NCI-H2227 (cell line): ENCODE measurements at regions not wholly inside any gene's neighbourhood (a gene's known extent, or its start where the extent isn't known, plus 50 kb on each side); places are given as distances from the start of the nearest gene placed in this dataset.
A peak's percentile ranks its signal among the peaks of the same experiment; 100 is the strongest.

Experiments
- DNase-seq: peaks from one replicate; lab custom pipeline; 2025; ENCODE audit not compliant: unreplicated experiment; lab: John Stamatoyannopoulos, UW

DNA sequence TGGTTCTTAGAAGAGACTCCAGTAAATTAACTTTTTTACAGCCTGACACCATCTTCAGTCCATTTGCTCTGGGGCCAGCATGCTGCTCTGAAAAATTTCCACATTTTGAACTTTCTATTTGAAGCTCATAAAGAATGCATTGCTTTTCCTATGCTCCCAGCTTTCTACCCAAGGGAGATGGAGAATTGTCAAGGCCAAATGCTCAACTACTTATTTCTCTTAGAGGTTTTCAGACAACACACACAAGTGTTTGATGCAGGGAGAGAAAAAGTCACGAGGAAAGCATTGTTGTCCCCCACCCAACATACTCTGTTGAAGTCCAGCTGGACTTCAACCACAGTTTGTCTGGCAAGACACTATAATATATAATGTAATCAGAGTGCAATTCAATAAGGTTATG is 100.3 kb upstream of the CADPS start:
- DNase-seq = no peak

DNA sequence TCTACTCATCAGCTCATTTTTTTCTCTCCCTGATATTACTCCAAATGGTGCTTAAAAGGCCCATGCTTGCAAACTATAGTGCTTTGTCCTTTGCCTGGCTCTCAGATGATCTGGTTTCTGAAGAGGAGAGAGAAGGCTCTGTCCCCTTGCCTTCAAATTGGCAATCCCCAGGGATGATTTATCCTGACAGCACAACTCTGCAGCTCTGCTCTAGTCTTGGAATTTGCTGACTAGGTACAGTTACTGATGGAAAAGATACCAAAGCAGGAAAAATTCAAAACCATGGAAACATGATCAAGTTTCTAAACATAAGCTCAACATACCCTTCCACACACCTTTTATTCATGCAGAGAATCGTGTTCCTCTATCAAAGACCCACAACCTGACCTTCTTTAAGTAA is 106.7 kb upstream of the CADPS start:
- DNase-seq = no peak

DNA sequence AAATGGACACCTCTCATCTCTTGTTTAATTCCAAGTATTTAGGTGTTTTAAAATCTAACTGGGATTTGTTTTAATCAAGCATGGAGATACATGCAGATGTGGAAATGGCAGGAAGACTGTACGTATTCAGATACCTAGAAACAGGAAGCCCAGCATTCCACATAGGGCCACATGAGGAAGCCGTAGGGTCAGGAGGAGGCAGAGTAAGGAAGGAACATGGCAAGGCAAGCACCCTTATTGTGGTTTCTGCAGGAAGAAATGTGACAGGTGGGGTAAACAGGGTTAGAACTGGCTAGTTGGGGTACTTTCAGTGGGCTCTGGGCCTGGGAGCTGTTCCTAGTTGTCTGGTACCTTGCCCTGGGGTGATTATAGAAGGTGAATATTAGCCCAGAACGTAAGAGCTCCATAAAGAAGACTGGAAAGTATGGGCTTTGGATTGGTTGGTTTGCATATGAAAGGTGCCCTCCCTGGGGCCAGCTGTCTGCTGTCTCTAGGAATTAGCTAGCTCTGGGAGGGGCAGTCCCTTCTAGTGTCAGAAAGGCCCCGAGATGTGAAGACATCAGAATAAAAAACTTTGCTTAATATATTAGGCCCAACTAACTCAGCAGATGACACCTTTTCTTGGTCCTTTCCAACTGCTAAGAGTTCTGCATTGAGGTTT is 107.7 kb upstream of the CADPS start:
- no peak for DNase-seq

DNA sequence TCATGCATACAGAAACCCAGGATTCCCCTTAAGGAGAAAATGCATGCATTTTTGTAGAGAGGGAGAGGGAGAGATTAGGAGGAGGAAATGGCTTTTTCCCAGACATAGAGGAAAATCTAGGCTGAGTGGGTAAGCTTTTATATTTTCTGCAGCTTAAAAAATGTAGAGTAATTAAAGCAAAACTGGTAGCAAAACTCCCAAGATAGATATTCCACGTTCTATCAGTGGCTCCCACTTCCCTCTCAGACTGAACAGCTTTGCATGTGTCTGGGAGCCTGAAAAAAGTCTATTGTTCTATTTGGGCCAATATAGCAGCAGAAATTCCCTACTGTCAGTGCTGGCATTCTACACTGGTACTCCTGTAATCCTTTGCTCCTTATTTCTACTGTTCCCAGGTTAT is 110.8 kb upstream of the CADPS start:
- no peak for DNase-seq

DNA sequence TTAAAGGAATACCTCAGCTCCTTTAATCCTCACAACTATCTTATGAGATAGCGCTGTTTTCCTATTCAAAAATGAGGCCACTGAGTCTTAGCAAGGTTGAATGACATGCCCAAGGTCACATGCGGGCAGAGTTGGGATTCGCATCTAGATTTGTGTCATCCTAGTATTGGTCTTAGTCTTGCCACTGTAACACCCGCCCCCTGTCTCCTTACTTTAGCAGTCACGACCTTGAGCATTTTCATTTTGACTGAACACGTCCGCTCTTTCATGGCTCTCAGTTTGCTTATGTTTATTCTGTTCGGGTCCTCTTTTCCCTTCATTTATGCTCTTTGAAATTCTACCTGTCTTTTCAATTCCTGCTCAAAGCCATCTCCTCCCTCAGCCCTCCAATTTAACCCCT is 112.5 kb upstream of the CADPS start:
- DNase-seq = no peak

DNA sequence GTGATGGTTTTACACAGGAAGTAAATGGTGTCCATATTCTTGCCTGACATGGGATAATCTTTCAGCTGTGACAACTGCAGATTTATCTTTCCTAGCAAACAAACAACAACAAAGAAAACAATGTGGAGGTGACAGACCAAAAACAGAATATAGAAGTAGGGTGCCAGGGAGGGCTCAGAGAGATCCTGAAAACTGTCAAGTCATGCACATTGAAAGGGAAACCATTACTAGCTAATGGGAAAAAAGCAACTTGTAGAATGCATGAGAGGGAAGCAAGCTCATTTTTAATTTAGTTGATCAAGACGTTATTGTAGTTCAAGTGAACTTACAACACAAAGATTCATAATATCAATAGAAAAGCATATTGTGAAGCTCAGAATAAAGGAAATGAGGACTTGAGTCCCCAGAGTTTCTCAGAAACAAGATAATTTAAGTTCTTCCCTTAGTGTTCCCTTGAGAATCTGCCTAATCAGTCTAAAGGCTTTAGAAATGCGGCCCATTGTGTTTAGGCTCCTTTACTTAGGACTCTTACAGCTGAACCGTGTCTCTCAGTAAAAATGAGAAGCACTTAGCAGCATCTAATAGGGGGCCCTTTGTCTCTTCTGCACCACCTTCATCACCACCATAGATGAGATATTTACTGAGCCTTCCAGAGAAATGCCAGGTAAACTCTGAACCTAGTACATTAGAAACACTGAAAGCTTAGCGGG is 115.6 kb upstream of the CADPS start:
- no peak for DNase-seq

DNA sequence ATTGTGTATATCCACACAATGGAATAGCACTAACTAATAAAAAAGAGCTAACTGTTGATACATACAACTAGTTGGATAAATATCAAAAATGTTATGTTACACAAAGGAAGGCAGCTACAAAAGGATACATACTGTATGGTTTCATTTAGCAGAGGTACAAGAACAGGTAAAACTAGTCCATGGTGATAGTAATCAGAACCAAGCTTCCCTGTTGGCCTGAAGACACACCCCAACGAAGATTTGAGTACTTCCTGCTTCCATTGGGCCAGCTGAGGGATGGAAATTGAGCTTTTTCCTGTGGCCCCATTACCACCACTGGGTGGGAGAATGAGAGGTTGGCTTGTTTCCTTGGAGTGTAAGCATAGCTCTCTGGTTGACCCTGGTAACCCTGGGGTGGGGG is 117.3 kb upstream of the CADPS start:
- DNase-seq = no peak

DNA sequence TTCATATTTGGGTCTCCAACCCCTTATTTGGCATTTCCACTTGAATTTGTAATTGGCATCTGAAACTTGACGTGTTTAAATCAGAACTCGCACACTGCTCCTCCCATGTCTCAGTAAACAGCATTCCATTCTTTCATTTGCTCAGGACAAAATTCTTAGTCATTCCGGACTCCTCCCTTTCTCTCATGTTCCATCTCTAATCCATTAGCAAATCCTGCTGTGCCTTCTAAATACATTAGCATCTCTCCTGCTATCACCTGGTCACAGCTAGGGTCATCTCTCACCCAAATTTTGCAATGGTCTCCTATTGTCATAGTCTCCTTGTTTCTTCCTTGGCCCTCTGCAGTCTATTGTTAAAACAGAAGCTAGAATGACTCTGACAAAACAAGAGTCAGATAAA is 119.9 kb upstream of the CADPS start:
- DNase-seq = no peak

DNA sequence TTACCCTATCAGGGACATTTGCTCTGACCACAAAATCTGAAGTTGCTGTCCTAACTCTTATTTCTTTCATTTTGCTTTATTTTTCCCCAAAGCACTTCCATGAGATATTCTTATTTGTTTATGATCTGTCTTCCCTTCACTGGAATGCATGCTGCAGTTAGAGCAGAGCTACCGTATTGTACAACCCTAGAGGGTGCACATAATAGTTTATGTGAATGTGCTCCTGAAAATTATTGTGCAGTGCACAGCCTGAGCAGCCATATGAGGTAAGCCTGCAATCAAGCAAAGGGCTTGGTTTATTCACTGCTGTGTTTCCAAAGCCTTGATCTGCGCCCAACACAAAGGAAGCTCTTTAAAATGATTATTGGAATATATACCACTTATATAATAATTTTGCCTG is 120.3 kb upstream of the CADPS start:
- no peak for DNase-seq

DNA sequence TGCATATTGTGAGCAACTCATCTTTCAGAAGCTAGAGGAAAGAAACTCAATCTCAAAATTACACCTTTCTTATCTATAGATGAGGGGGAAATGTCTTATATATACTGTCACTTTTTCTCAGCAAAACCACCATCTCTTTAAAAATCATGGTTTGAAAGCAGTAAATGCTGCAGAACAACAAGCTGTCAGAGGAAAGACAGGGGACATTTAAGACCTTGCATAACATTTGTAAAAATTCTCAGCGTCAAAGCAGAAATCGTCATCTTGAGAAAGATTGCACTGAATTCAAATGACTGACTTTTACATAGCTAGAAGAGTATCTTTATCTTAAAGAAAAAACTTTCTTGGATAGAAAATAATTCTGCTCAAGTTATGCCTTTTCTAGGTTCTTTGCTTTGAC is 122.2 kb upstream of the CADPS start:
- DNase-seq = no peak

DNA sequence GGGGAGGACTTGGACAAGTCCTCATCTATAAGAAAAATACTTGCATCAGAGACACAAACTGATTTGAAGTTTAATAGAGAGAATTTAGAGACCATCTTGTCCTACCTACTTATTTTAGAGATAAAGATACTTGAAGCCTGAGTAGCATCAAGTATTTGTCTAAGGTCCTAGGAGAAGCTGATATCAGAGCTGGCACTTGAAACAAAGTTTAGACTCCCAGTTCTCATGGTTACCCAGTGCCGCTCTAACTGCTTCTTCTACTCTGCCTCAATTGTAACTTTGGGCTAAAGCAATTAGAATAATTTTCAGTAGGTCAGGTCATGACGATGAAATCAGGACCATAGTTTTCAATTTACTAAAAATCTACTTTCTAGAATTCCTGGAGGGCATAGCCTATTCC is 123.9 kb upstream of the CADPS start:
- no peak for DNase-seq

DNA sequence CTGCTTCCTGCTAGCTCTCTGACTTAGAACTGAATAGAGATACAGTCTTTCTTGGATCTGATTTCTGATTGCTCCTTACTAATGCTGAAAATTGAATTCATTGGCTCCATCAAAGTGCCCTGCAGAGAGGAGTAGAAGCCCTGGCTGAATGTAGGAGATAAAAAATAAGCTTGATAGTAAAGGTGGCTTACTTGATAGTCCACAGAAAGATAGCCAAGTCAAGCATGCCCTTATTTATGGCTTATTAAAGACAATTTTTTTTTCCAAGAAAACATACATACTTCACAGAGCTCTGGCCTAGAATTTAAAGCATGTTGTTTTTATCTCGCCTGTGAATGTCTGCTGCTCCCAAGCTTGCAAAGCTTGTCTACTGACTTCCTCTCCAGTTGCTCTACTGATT is 124.6 kb upstream of the CADPS start:
- DNase-seq = no peak

DNA sequence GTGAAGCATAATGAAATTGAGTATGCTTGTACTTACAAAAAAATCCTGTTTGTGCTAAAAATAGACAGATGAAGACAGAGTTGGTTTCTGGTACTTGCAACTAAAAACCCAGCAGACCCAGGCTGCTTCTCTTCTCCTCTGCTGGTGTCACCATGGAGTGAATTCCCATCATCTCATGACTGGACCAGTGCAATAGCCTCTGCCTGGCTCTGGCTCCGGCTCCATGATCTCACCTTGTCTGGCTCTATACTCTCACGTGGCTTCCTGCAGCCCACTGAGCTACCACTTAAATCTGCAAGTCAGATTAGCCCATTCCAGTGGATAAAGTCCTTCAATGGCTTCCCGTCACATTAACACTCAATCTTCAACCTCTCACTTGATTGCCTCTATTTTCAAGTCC is 129.2 kb upstream of the CADPS start:
- no peak for DNase-seq

DNA sequence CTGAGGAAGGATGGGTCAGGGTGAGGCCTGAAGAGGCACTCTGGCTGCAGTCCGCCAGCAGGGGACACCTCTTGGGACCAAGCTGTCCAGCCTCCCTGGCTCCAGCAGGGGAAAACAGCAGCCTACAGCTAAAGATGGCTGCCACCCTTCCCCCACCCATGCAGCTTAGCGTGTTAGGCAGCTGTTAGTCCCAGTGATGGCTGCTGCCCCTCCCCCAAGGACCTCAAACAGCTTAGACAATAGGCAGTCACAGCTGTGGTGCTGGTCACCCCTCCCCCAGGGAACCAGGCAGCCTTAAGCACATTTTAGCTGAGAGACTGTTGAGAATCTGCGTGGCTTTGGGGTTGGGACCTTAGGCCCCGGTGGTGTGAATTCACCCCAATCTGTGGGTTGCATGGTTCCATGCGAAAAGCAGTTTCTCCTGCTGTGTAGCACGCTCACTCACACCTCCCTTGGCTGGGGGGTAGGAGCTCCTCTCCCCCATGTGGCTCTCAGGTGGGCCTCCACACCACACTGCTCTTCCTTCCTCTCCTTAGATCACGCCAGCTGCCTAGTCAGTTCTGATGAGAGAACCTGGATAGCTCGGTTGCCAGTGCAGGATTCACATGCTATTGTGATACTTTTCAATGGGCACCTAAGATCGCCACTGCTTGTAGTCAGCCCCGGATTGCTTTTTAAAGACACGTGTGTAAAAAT is 140.5 kb upstream of the CADPS start:
- DNase-seq = peak; percentile 46

DNA sequence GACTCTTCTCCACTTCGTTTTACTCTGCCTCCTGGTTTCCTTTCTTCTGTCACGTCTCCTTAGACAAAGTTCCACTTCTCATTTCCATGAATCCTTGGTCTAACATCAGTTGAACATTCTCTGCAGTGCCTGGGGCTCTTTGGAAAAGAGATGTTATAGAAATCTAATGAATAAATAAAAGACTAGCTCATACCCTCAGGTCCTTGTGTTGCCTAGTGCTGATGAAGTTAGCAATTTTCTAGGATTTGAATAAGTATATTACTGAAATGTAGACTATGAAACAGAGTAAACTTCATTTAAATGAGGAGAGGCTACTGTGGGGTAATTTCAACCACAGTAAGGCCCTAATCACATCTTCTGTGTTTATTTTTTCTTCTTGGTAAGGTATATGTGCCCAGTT is 146.9 kb upstream of the CADPS start:
- no peak for DNase-seq

DNA sequence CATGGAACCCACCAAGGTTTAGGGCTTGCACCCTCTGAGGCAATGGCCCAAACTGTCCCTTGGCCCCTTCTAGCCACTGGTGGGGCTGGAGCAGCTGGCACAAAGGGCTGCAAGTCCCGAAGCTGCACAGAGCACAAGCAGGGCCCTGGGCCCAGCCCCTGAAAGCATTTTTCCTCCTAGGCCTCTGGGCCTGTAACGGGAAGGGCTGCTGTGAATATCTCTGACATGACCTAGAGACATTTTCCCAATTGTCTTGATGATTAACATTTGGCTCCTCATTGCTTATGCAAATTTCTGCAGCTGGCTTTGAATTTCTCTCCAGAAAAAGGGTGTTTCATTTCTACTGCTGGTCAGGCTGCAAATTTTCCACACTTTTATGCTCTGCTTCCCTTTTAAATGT is 151.5 kb upstream of the CADPS start:
- no peak for DNase-seq

DNA sequence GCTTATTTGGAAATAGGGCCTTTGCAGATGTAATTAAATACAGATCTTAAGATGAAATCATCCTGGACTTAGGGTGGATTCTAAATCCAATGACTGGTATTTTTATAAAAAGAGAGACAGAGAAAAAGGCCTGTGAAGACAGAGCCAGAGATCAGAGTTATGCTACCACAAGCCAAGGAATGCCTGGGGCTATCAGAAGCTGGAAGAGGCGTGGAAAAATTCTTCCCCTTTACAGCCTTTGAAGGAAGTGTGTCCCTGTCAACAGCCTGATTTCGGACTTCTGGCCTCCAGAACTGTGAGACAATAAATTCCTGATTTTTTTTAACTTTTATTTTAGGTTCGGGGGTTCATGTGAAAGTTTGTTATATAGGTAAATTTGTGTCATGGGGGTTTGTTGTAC is 154.1 kb upstream of the CADPS start:
- no peak for DNase-seq

DNA sequence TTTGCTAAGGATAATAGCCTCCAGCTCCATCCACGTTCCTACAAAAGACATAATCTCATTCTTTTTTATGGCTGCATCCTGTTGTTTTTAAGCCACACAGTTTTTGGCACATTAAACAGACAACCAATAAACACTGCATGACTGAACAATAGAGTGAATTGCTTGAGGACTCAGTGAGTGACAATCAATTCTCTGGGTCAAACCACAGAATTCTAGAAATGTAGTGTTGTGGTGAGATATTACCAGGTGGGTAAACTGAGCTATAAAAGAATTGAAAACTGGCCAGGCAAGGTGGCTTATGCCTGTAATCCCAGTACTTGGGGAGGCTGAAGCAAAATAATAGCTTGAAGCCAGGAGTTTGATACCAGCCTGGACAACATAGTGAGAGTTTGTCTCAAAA is 154.7 kb upstream of the CADPS start:
- DNase-seq = no peak

DNA sequence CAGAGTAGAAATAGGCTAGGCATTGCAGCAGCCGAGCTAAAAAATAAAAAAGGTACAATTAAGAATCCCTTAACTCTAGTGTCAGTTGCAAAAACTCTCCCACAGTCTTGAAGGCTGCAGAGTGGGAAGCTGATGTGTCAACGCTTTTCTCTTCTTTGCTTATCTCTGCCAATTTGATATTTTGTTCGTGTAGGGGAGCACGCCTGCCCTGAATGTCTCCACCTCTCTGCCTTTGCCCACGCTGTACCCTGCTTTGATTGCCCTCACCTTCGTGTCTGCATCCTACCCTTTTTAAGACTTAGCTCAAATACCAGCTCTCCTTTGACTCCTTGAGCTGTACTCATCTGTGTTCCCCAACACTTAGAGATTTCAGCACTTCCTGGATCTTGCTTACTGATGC is 155.4 kb upstream of the CADPS start:
- no peak for DNase-seq

DNA sequence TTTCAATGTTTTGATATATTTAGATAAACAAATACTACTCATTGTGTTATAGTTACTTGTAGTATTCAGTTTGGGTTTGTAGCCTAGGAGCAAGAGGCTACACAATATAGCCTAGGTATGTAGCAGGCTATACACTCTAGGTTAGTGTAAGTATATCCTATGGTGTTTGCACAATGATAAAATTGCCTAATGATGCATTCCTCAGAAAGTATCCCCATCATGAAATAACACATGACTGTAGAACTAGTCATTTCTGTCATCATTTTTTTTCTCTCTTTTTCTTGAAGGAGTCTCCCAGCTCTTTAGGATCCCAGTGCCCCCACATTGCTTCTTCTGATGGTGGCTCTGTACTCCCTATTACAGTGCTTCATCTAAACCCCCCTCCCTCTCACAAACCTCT is 157.7 kb upstream of the CADPS start:
- no peak for DNase-seq

DNA sequence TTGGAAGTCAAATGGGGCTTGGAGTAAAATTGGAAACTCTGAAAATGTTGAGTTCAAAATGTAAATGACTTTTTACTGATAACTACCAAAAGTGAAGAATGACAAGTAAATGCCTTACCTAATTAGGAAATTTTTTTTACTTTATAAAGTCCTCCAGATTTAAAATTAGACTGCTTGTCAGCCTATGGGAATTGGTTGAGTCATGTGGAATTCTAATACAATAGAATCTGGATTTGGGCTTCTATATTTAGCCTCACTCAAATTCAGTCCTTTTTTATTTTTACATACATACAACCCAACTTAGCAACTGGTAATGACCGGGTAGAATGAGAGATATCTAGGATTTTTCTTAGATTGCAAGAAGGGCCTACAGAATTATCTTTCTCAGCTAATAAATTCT is 158.9 kb upstream of the CADPS start:
- no peak for DNase-seq

DNA sequence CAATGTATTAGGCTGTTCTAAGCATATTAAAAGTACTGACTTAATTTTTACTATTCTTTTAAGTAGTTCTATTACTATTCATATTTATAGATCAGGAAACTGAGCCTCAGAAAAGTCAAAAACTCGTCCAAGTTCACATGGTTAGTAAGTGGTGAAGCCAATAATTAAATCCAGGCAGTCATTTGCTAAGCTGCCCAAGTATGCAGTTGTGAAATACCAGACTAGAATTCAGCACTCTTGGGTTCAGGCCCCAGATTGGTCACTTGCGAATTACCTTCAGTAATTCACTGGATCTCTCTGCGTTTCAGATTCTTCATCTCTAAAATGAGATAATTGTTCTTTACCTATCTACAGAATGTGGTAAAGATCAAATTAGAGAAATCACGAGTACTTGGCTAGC is 161.9 kb upstream of the CADPS start:
- no peak for DNase-seq

DNA sequence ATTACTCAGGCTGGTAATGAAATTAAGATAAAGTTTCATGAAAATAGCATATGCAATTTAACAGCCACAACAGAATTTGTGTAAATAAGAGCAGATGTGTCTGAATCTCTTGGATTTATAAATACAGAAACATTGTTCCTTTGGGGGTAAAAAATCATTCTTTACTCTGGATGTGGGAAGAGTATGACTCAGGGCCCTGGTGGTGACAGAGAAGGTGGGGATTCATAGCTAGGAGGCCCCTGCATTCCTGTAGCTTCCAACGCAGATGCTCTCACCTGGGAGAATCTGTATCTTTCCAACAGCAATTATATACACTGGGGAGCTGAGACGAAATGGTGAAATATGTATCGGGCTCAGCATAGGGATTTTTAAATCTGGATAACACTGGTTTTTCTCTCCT is 167.6 kb upstream of the CADPS start:
- DNase-seq = no peak
